Heart left ventricle (tissue), 16 donors: ENCODE measurements at regions not wholly inside any gene's neighbourhood (a gene's known extent, or its start where the extent isn't known, plus 50 kb on each side); places are given as distances from the start of the nearest gene placed in this dataset.
"Not testable (repeated sequence)": the region's sequence is repeated elsewhere in the genome, so short reads cannot be mapped to it uniquely, and the experiment has no call there.

Experiments
- ATAC-seq, 4 donors: fragments of 200-7000 bp; cut with Tn5 transposase; one replicate each; pipeline ENCODE4 v1.9.1; 2020 to 2022; ENCODE audit warnings: moderate library complexity in 4 of 4, mild to moderate bottlenecking in 3 of 4, moderate number of reproducible peaks in 1 of 4
- DNase-seq, 5 donors: peaks; one replicate each; pipeline ENCODE4 v3.0.0-alpha.2; 2020
- H3K27ac ChIP-seq, 12 donors: fragments of 200-600 bp; sonication (generic) in 4 of 12; one replicate each; pipeline versions ENCODE4 v1.5.0 to v1.8.0; 2016 to 2022; ENCODE audit warnings: mild to moderate bottlenecking in 2 of 12
- H3K27me3 ChIP-seq, 9 donors: fragments of 200-600 bp; sonication (generic) in 2 of 9; one replicate each; pipeline versions ENCODE4 v1.5.1 to v1.8.0; 2016 to 2022; ENCODE audit warnings: mild to moderate bottlenecking in 3 of 9
- H3K36me3 ChIP-seq, 9 donors: fragments of 200-600 bp; sonication (generic) in 2 of 9; one replicate each; pipeline versions ENCODE4 v1.5.0 to v1.8.0; 2018 to 2022; ENCODE audit warnings: mild to moderate bottlenecking in 2 of 9
- H3K4me1 ChIP-seq, 12 donors: fragments of 200-600 bp; sonication (generic) in 4 of 12; one replicate each; pipeline versions ENCODE4 v1.5.0 to v1.8.0; 2016 to 2022; ENCODE audit warnings: mild to moderate bottlenecking in 3 of 12
- H3K4me3 ChIP-seq, 12 donors: fragments of 200-600 bp; sonication (generic) in 4 of 12; one replicate each; pipeline versions ENCODE4 v1.5.0 to v1.8.0; 2017 to 2022; ENCODE audit warnings: mild to moderate bottlenecking in 9 of 12, moderate library complexity in 4 of 12
- H3K9me3 ChIP-seq, 12 donors: fragments of 200-600 bp; sonication (generic) in 4 of 12; one replicate each; pipeline versions ENCODE4 v1.5.0 to v1.8.0; 2016 to 2022; ENCODE audit warnings: mild to moderate bottlenecking in 1 of 12
- CTCF ChIP-seq, 12 donors: fragments of 200-600 bp; sonication (generic) in 4 of 12; IDR thresholded peaks; one replicate each; pipeline versions ENCODE4 v1.5.0 to v1.8.0; 2018 to 2022; ENCODE audit warnings: antibody characterized with exemption in 12 of 12, mild to moderate bottlenecking in 5 of 12
- POLR2A ChIP-seq, 2 donors: fragments of 450-650 bp; IDR thresholded peaks; one replicate each; pipeline ENCODE4 v1.6.1; 2017; ENCODE audit warnings: antibody characterized with exemption in 2 of 2, mild to moderate bottlenecking in 2 of 2, moderate library complexity in 2 of 2
- WGBS, 4 donors: extraction: QIAGEN DNeasy Blood & Tissue Kit in 2 of 4; methylation state at CpG; one replicate each; pipeline versions ENCODE4 v1.1.5 to v1.1.7; 2013 to 2018; 5-methylcytosine and 5-hydroxymethylcytosine counted together
- intact Hi-C, 10 donors: fragments of 100-400 bp; cut with DNase I; formaldehyde crosslinking; loops; one replicate each; pipeline versions ENCODE4 v1.11.1 to v1.14.2; 2022
- donor health status: ischemic (EF 13 %, LVEDD 7.1; RV severe dilation, severe dysfunction).
- donor health status: healthy with polysubstance abuse.
- donor health status: DM: no; HTN: yes; CAD: no.
- donor health status: DM: no; HTN: no; CAD: no.
- donor health status: ischemic (EF 25% LVEDD 6.9; RV normal size, moderate dysfunction).
- donor health status: ischemic (EF 25% LVEDD 5.7; RV mildly dilated, moderate dysfunction).
- donor health status: healthy.
- donor health status: DM: yes; HTN: yes; CAD: no.
- donor health status: ischemic (EF 35%, LVEDD 5.7; RV mildly dilated, moderate dysfunction).
- donor health status: nonischemic (EF 11% LVEDD 7.7; RV severe dilation, severe dysfunction).
- donor health status: DM: yes; HTN: yes; CAD: no.
- donor health status: PGD.
- donor health status: ischemic (EF 29% LVEDD 5.4; RV normal size, mild dysfunction).
- donor health status: nonischemic (EF 23%, LVEDD 6.1; RV moderate dilation, normal function).

DNA sequence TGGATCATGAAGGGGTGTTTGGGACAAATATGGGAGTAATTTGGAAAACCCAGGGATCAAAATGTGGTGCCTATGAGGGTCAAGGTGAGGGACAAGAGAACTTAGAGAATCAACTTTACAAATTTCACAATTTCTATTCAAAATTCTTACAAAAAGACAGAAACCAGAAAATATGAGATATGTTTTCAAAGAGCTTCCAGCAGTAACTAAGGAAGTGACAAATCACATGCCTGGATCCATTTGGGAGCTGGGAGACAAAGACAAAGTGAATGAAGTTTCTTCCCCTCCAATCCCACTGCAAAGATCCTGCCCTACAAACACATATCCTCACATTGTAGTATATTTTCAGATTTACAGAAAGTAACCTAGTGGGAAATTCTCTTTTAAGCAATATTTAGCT lies 235.0 kb upstream of the VLDLR start:
- TF ChIP-seq CTCF (IDR thresholded peaks at IDR 0.05) = no peak
- TF ChIP-seq POLR2A (IDR thresholded peaks at IDR 0.05) = no peak
- H3K27me3 ChIP-seq = no peaks in the 10 kb centered on the region
- H3K36me3 ChIP-seq = no peaks in the 10 kb centered on the region
- H3K9me3 ChIP-seq = peaks cover 0 to 4% (median 0%) of the 10 kb centered on the region in 12 donors
- H3K4me1 ChIP-seq = no peaks in the 10 kb centered on the region
- no peak overlapping the region for H3K27ac ChIP-seq
- H3K4me3 ChIP-seq = no peak overlapping the region
- DNase-seq (no peak), ATAC-seq (no peak)
- intact Hi-C loops = no loop called here

GRCh38 chr9:2387166-2387565 lies 234.4 kb upstream of the VLDLR start:
- no peaks in the 10 kb centered on the region for H3K4me1 ChIP-seq
- ATAC-seq (no peak), DNase-seq (no peak)
- peaks cover 0 to 4% (median 0%) of the 10 kb centered on the region in 12 donors for H3K9me3 ChIP-seq
- H3K27ac ChIP-seq = no peak overlapping the region
- no peaks in the 10 kb centered on the region for H3K27me3 ChIP-seq
- no peak for TF ChIP-seq POLR2A (IDR thresholded peaks at IDR 0.05)
- TF ChIP-seq CTCF (IDR thresholded peaks at IDR 0.05) = no peak
- intact Hi-C loops = no loop called here
- no peak overlapping the region for H3K4me3 ChIP-seq
- WGBS, 4 donors = 78 to 85% (median 84%) methylated on average over 4 of the region's 4 CpGs
- no peaks in the 10 kb centered on the region for H3K36me3 ChIP-seq

- H3K4me3 ChIP-seq = no peak overlapping the region
These were observed 232.2 kb upstream of the VLDLR start for GRCh38 chr9:2389404-2389803.

DNA sequence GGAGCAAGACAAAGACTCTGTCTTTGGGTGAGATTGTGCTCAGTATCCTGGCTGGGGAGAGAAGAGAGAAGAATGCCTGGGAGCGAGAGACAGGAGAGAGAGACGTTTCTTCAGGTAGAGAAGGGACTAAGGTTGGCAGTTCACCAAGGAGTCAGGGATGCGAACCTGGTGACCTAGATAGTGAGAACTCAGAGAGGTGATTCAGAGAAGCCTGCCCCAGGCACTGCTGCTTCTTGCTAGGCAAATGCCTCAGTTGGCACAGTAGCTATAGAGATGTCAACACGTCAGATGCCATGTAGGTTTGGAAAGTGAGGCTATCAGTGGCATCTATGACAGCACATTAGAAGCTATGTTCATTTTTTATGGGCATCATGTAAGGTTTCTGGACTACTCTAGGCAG lies 231.6 kb upstream of the VLDLR start:
- no peaks in the 10 kb centered on the region for H3K27me3 ChIP-seq
- no peak overlapping the region for H3K4me3 ChIP-seq
- no peak for TF ChIP-seq CTCF (IDR thresholded peaks at IDR 0.05)
- no peak for TF ChIP-seq POLR2A (IDR thresholded peaks at IDR 0.05)
- no peaks in the 10 kb centered on the region for H3K4me1 ChIP-seq
- no peak overlapping the region for H3K27ac ChIP-seq
- intact Hi-C loops = no loop called here
- DNase-seq (no peak), ATAC-seq (no peak)
- 87 to 94% (median 91%) methylated on average over 4 of the region's 4 CpGs for WGBS, 4 donors
- peaks cover 0 to 4% (median 0%) of the 10 kb centered on the region in 12 donors for H3K9me3 ChIP-seq
- H3K36me3 ChIP-seq = no peaks in the 10 kb centered on the region

More at GRCh38 chr9:2389404-2389803, 232.2 kb upstream of the VLDLR start:
- H3K9me3 ChIP-seq = peaks cover 0 to 4% (median 0%) of the 10 kb centered on the region in 12 donors
- H3K27me3 ChIP-seq = no peaks in the 10 kb centered on the region
- no peak overlapping the region for H3K27ac ChIP-seq
- no peak for TF ChIP-seq CTCF (IDR thresholded peaks at IDR 0.05)
- TF ChIP-seq POLR2A (IDR thresholded peaks at IDR 0.05) = no peak
- H3K36me3 ChIP-seq = no peaks in the 10 kb centered on the region
- DNase-seq = no peak
- no peak for ATAC-seq
- intact Hi-C loops = no loop called here
- no peaks in the 10 kb centered on the region for H3K4me1 ChIP-seq

DNA sequence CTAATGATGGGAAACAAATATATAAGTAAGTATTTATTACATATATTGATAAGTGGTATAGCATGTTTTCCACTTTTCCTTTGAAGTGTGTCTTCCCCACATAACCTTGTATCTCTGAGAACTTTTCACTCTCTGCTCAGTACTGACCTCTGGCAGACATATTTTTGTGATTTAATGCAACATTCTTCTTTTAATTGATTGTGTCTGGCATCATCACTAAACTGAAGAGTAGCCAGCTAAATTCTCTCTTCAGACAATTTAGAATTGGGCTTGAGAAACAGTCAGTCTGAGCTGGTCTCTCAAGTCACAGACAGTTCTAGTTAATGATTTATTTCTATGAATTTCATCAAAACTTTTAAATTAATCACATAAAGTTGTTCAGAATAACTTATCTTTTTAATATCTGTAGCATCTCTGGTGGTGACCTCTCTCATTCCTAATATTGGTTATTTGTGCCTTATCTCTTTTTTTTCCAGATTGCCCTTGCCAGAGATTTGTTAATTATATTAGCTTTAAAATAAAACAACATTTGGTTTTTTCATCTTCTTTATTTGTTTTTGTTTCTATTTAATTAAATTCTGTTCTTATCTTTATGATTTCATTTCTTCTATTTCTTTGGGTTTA lies 230.0 kb upstream of the VLDLR start:
- H3K27ac ChIP-seq, H3K27me3 ChIP-seq, intact Hi-C loops, H3K36me3 ChIP-seq, H3K4me3 ChIP-seq, DNase-seq, ATAC-seq, H3K9me3 ChIP-seq, H3K4me1 ChIP-seq: not testable (repeated sequence)

- H3K36me3 ChIP-seq, H3K4me3 ChIP-seq, DNase-seq, H3K4me1 ChIP-seq, ATAC-seq, H3K27ac ChIP-seq, intact Hi-C loops, H3K9me3 ChIP-seq, H3K27me3 ChIP-seq: not testable (repeated sequence)
These were observed 227.4 kb upstream of the VLDLR start for GRCh38 chr9:2394087-2394741.
